Activated T-cell treated with anti-CD3 and anti-CD28 coated beads, Interleukin-2, amount 50 U/mL, for 4 hours (primary cell): ENCODE measurements at regions not wholly inside any gene's neighbourhood (a gene's known extent, or its start where the extent isn't known, plus 50 kb on each side); places are given as distances from the start of the nearest gene placed in this dataset.
A peak's percentile ranks its signal among the peaks of the same experiment; 100 is the strongest.

Experiments
- ATAC-seq, 2 donors: fragments of 200-7000 bp; cut with Tn5 transposase; one replicate each; pipeline ENCODE4 v1.10.0; 2021
- DNase-seq: peaks from one replicate; pipeline ENCODE4 v3.0.0-alpha.2; 2020
- H3K27me3 Mint-ChIP-seq: one replicate; pipeline ENCODE4 v1.8.0; 2021; ENCODE audit warnings: low read depth, mixed read lengths
- H3K36me3 Mint-ChIP-seq: one replicate; pipeline ENCODE4 v1.8.0; 2022; ENCODE audit warnings: mixed read lengths; ENCODE audit not compliant: insufficient read depth
- H3K4me1 Mint-ChIP-seq: one replicate; pipeline ENCODE4 v1.8.0; 2021; ENCODE audit warnings: low read depth, mixed read lengths
- H3K4me3 Mint-ChIP-seq: one replicate; pipeline ENCODE4 v1.8.0; 2021; ENCODE audit warnings: mild to moderate bottlenecking, moderate library complexity, mixed read lengths
- H3K9me3 Mint-ChIP-seq: one replicate; pipeline ENCODE4 v1.8.0; 2021; ENCODE audit warnings: mixed read lengths

DNA sequence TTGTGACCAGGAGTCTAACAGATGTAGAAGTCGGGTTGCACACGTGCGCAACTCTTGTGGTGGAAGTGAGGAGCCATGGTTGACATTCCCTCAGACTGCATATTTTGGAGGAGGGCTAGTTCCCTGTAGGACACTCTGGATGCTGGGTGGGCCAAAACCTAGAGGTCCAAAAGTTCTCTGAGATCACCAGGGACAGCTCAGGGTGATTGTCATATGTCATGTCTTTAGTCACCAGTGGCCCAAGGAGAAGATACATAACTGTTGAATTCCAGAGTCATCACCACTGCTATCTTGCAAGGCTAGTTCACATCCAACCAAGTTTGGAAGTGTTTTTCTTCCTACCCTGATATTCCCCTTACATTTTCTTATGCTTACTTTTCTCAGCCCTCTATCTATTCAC is 95.2 kb upstream of the C3orf80 start:
- DNase-seq, result no peak
- H3K4me1 Mint-ChIP-seq, result no peaks in the 10 kb centered on the region
- ATAC-seq, result no peak
- no peak overlapping the region for H3K4me3 Mint-ChIP-seq
- H3K27me3 Mint-ChIP-seq, result peaks cover 5% of the 10 kb centered on the region
- H3K9me3 Mint-ChIP-seq, result no peaks in the 10 kb centered on the region
- H3K36me3 Mint-ChIP-seq, result no peaks in the 10 kb centered on the region

GRCh38 chr3:160130950-160131349 is 94.3 kb upstream of the C3orf80 start:
- ATAC-seq (no peak), DNase-seq (no peak)
- Mint-ChIP-seq H3K4me1 (no peaks in the 10 kb centered on the region), H3K36me3 (no peaks in the 10 kb centered on the region), H3K27me3 (peaks cover 5% of the 10 kb centered on the region), H3K4me3 (no peak overlapping the region), H3K9me3 (no peaks in the 10 kb centered on the region)

- Mint-ChIP-seq H3K4me3 (no peak overlapping the region), H3K27me3 (peaks cover 5% of the 10 kb centered on the region), H3K9me3 (no peaks in the 10 kb centered on the region), H3K36me3 (no peaks in the 10 kb centered on the region), H3K4me1 (no peaks in the 10 kb centered on the region)
- DNase-seq (no peak), ATAC-seq (no peak)
Observed at GRCh38 chr3:160132226-160132625, 93.0 kb upstream of the C3orf80 start.

DNA sequence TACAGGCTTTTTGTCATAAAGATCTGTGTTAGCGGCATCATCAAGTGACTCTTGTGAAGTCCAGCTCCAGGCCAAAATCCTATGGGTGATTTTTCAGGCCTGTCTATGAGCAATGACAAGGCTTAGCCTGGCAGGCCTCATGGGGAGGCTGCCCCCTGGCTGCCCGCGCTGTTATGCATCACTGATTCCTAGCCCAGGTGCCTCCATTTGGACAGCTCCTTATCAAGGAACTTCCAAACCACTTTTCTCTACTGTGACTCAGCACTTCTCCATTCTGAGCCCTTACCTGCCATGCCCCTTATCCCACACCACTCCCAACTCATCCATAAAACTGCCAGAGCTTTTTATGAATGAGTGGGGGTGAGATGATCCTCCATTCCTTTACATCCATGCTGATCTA is 91.5 kb upstream of the C3orf80 start:
- H3K9me3 Mint-ChIP-seq, result no peaks in the 10 kb centered on the region
- DNase-seq (no peak), ATAC-seq (no peak)
- no peaks in the 10 kb centered on the region for H3K36me3 Mint-ChIP-seq
- no peak overlapping the region for H3K4me3 Mint-ChIP-seq
- peaks cover 3% of the 10 kb centered on the region for H3K27me3 Mint-ChIP-seq
- H3K4me1 Mint-ChIP-seq, result no peaks in the 10 kb centered on the region

- DNase-seq (no peak), ATAC-seq (no peak)
- Mint-ChIP-seq H3K36me3 (no peaks in the 10 kb centered on the region), H3K4me3 (no peak overlapping the region), H3K4me1 (no peaks in the 10 kb centered on the region), H3K9me3 (no peaks in the 10 kb centered on the region), H3K27me3 (peaks cover under 1% of the 10 kb centered on the region)
Observed at GRCh38 chr3:160134454-160134853, 90.8 kb upstream of the C3orf80 start.

GRCh38 chr3:160134964-160135363 is 90.3 kb upstream of the C3orf80 start:
- ATAC-seq (no peak), DNase-seq (no peak)
- Mint-ChIP-seq H3K27me3 (no peaks in the 10 kb centered on the region), H3K9me3 (no peaks in the 10 kb centered on the region), H3K36me3 (no peaks in the 10 kb centered on the region), H3K4me1 (no peaks in the 10 kb centered on the region), H3K4me3 (no peak overlapping the region)

DNA sequence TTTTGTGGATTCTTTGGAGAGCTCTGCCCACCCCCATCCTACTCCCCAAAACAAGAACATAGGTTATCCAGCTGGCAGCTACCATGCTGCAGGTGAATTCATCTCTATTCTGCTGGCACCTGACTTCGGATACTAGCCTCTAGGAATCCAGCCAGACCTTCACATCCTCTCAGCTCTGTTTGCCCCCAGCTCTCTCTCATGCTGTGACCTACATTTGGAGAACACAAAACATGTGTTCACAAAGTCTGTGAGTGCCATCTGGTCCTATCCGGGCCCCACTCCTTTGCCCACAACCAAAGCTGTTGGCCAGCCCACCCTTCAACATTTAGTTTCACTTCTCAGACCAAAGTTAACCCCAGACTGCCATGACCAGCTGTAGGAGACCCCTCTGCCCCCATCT is 89.4 kb upstream of the C3orf80 start:
- ATAC-seq, result no peak
- no peaks in the 10 kb centered on the region for H3K27me3 Mint-ChIP-seq
- no peak for DNase-seq
- H3K4me1 Mint-ChIP-seq, result no peaks in the 10 kb centered on the region
- no peaks in the 10 kb centered on the region for H3K36me3 Mint-ChIP-seq
- no peak overlapping the region for H3K4me3 Mint-ChIP-seq
- H3K9me3 Mint-ChIP-seq, result no peaks in the 10 kb centered on the region

- Mint-ChIP-seq H3K4me1 (no peaks in the 10 kb centered on the region), H3K36me3 (no peaks in the 10 kb centered on the region), H3K4me3 (no peak overlapping the region), H3K9me3 (no peaks in the 10 kb centered on the region), H3K27me3 (no peaks in the 10 kb centered on the region)
- ATAC-seq, result no peak
- DNase-seq, result no peak
Observed at GRCh38 chr3:160136421-160136820, 88.8 kb upstream of the C3orf80 start.

GRCh38 chr3:160139291-160139690 is 85.9 kb upstream of the C3orf80 start:
- ATAC-seq, result no peak
- Mint-ChIP-seq H3K36me3 (no peaks in the 10 kb centered on the region), H3K9me3 (peaks cover 13% of the 10 kb centered on the region), H3K4me3 (no peak overlapping the region), H3K27me3 (no peaks in the 10 kb centered on the region), H3K4me1 (no peaks in the 10 kb centered on the region)
- DNase-seq, result no peak

DNA sequence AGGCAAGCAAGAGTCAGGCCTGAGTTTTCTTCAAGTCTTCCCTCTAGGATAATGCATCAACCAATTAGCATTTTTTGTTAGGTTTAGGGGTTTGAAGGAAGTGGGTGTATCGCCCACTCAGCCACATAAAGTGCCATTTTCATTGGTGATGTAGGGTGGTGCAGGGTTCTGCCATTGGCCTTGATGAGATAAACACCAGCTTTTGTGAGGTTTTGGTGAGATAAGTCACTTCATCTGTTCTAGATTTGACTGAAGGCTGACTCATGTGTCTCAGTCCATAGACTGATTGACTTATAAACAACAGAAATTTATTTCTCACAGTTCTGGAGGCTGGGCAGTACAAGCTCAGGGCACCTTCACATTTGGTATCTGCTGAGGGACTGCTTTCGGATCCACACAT is 84.5 kb upstream of the C3orf80 start:
- DNase-seq (no peak), ATAC-seq (peak; percentile 83 to 85)
- H3K4me3 Mint-ChIP-seq, result no peak overlapping the region
- no peaks in the 10 kb centered on the region for H3K36me3 Mint-ChIP-seq
- no peaks in the 10 kb centered on the region for H3K4me1 Mint-ChIP-seq
- peaks cover 13% of the 10 kb centered on the region for H3K9me3 Mint-ChIP-seq
- H3K27me3 Mint-ChIP-seq, result no peaks in the 10 kb centered on the region

- Mint-ChIP-seq H3K36me3 (no peaks in the 10 kb centered on the region), H3K4me1 (no peaks in the 10 kb centered on the region), H3K4me3 (no peak overlapping the region), H3K27me3 (no peaks in the 10 kb centered on the region), H3K9me3 (peaks cover 13% of the 10 kb centered on the region)
- no peak for DNase-seq
- no peak for ATAC-seq
Observed at GRCh38 chr3:160141485-160142185, 83.6 kb upstream of the C3orf80 start.

DNA sequence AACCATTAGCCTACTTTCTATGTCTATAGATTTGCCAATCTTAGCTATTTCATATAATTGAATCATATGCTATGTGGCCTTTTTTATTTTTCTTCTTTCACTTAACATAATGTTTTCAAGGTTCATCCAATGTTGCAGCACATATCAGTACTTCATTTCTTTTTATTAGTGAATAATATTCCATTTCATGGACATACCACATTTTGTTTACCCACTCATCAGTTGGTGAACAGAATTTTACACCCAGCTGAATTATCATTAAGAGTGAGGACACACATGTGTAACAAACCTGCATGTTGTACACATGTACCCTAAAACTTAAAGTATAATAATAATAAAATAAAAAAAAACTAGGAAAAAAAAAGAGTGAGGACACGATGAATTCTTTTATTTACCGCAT is 81.7 kb upstream of the C3orf80 start:
- no peak for DNase-seq
- H3K36me3 Mint-ChIP-seq, result no peaks in the 10 kb centered on the region

DNA sequence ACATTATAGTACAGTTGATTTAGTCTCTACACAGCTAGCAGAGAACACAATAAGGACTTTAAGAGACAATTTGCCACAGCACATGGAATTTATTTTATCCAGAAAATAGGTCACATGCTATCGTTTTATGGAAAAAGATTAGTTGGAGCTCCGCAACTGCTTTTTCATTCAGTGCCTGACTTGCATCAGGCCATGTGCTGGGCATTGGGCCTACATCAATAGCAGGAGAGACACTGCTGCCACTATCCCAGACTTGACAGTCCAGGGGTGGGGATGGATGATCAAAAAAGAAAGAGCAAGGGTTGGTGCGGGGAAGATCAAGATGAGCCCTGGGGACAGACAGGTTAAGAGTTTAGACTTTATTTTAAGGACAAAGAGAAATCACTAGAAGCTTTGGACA is 75.2 kb upstream of the C3orf80 start:
- no peak for DNase-seq
- Mint-ChIP-seq H3K27me3 (no peaks in the 10 kb centered on the region), H3K9me3 (no peaks in the 10 kb centered on the region), H3K36me3 (no peaks in the 10 kb centered on the region), H3K4me3 (no peak overlapping the region), H3K4me1 (no peaks in the 10 kb centered on the region)
- no peak for ATAC-seq

More for the DNA sequence above, 81.7 kb upstream of the C3orf80 start:
- no peak for ATAC-seq
- H3K4me1 Mint-ChIP-seq, result no peaks in the 10 kb centered on the region
- peaks cover 13% of the 10 kb centered on the region for H3K9me3 Mint-ChIP-seq
- H3K27me3 Mint-ChIP-seq, result no peaks in the 10 kb centered on the region
- H3K4me3 Mint-ChIP-seq, result no peak overlapping the region

DNA sequence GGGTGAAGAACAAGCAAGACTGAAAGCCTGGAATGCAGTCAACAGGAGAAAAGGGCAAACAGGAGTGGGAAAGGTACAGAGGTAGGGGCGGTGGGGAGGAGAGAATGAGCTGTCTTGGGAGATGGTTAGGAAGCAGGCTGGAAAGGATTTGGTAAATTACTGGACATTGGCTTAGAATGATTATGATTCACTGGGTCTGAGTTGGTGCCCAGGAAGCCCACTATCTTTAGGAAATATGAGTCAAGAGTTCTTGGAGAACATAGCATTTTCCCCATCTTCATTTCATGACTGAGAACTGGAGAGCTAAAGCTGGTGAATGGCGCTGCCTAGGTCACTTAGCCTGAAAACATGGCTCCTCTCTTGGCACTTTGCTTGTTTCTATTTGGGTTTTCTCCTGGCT is 74.7 kb upstream of the C3orf80 start:
- Mint-ChIP-seq H3K27me3 (no peaks in the 10 kb centered on the region), H3K36me3 (no peaks in the 10 kb centered on the region), H3K4me3 (no peak overlapping the region), H3K9me3 (no peaks in the 10 kb centered on the region), H3K4me1 (no peaks in the 10 kb centered on the region)
- DNase-seq (no peak), ATAC-seq (no peak)

DNA sequence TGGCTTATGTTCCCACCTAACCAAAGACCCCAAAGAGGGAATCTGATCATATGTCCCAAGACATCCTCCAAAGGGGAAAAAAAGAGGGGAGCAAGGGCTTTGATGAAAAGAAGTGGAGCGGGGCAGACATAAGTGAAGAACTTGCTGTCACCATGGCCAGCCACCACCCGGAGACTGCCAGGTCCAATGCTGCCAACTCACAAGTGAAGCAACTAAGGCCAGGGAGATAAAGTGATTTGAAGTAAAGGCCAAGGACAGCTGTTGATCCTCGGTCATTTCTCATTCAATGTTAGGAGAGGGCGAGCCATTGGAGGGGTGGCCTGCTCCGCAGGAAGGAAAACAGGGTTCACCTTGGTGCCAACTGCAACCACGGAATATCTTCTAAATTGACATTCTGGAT is 72.6 kb upstream of the C3orf80 start:
- no peak for DNase-seq
- H3K4me3 Mint-ChIP-seq, result no peak overlapping the region
- H3K27me3 Mint-ChIP-seq, result no peaks in the 10 kb centered on the region
- H3K4me1 Mint-ChIP-seq, result no peaks in the 10 kb centered on the region
- no peaks in the 10 kb centered on the region for H3K9me3 Mint-ChIP-seq
- no peaks in the 10 kb centered on the region for H3K36me3 Mint-ChIP-seq
- no peak for ATAC-seq

- Mint-ChIP-seq H3K9me3 (no peaks in the 10 kb centered on the region), H3K4me3 (no peak overlapping the region), H3K27me3 (peaks cover under 1% of the 10 kb centered on the region), H3K36me3 (no peaks in the 10 kb centered on the region), H3K4me1 (no peaks in the 10 kb centered on the region)
- ATAC-seq, result no peak
- no peak for DNase-seq
Observed at GRCh38 chr3:160154033-160154432, 71.2 kb upstream of the C3orf80 start.
